PC-3 (cell line): ENCODE measurements at regions not wholly inside any gene's neighbourhood (a gene's known extent, or its start where the extent isn't known, plus 50 kb on each side); places are given as distances from the start of the nearest gene placed in this dataset.

Experiments used
- ATAC-seq: fragments of 200-7000 bp; cut with Tn5 transposase; 2 replicates; pipeline ENCODE4 v1.9.1; 2020; ENCODE audit warnings: mild to moderate bottlenecking, moderate library complexity
- BruUV-seq: library from RNA; stranded (reverse); fragments of 400-500 nt; replicated peaks from 2 replicates; lab custom pipeline; 2021; lab: Mats Ljungman, UMichigan
- CTCF ChIA-PET: fragments of 300-600 bp; sonication (Branson Sonifier 250); formaldehyde crosslinking; loops from one replicate; lab custom pipeline; 2022; ENCODE audit warnings: antibody characterized with exemption; lab: Charles Lee
- POLR2A ChIA-PET: fragments of 300-600 bp; sonication (Branson Sonifier 250); formaldehyde crosslinking; loops from one replicate; lab custom pipeline; 2022; ENCODE audit warnings: antibody characterized with exemption; ENCODE audit not compliant: unreplicated experiment; lab: Charles Lee
- DNase-seq: peaks from one replicate; pipeline ENCODE4 v3.0.0-alpha.2; 2015
- H2AFZ ChIP-seq: fragments of 300-600 bp; sonication (generic); 2 replicates; pipeline ENCODE4 v1.6.0; 2016; ENCODE audit warnings: antibody characterized with exemption, low read length
- H3F3A ChIP-seq: fragments of 300-600 bp; sonication (generic); one replicate; pipeline ENCODE4 v1.6.0; 2017; ENCODE audit warnings: antibody characterized with exemption, low read length, control low read depth, mild to moderate bottlenecking; ENCODE audit not compliant: unreplicated experiment
- H3K27ac ChIP-seq: fragments of 300-600 bp; sonication (generic); 2 replicates; pipeline ENCODE4 v1.5.1; 2016; ENCODE audit warnings: mild to moderate bottlenecking, low read length
- H3K27me3 ChIP-seq: fragments of 300-600 bp; sonication (generic); 2 replicates; pipeline ENCODE4 v1.6.1; 2016; ENCODE audit warnings: low read length, mixed read lengths
- H3K36me3 ChIP-seq: fragments of 300-600 bp; sonication (generic); 2 replicates; pipeline ENCODE4 v1.6.1; 2016; ENCODE audit warnings: low read depth, mixed run types, low read length, mixed read lengths
- H3K4me1 ChIP-seq: fragments of 300-600 bp; sonication (generic); 2 replicates; pipeline ENCODE4 v1.5.1; 2016; ENCODE audit warnings: low read length; ENCODE audit not compliant: insufficient read depth
- H3K4me2 ChIP-seq: fragments of 300-600 bp; sonication (generic); 2 replicates; pipeline ENCODE4 v1.6.0; 2016; ENCODE audit warnings: low read length
- H3K4me3 ChIP-seq: fragments of 300-600 bp; sonication (generic); 2 replicates; pipeline ENCODE4 v1.5.1; 2016; ENCODE audit warnings: mild to moderate bottlenecking, low read length, mixed read lengths
- H3K79me2 ChIP-seq: fragments of 300-600 bp; sonication (generic); 2 replicates; pipeline ENCODE4 v1.6.1; 2017; ENCODE audit warnings: low read length, mixed read lengths
- H3K9ac ChIP-seq: fragments of 300-600 bp; sonication (generic); 2 replicates; pipeline ENCODE4 v1.6.0; 2016; ENCODE audit warnings: mild to moderate bottlenecking, low read length
- H3K9me2 ChIP-seq: fragments of 300-600 bp; sonication (generic); replicated peaks from 2 replicates; pipeline ENCODE4 v1.6.1; 2016; ENCODE audit warnings: mixed run types, low read length, mixed read lengths
- H3K9me3 ChIP-seq: fragments of 300-600 bp; sonication (generic); 2 replicates; pipeline ENCODE4 v1.6.1; 2016; ENCODE audit warnings: low read length, mixed read lengths
- H4K20me1 ChIP-seq: fragments of 300-600 bp; sonication (generic); 2 replicates; pipeline ENCODE4 v1.6.1; 2016; ENCODE audit warnings: low read length, mixed read lengths
- CTCF ChIP-seq: fragments of 300-600 bp; sonication (generic); conservative IDR thresholded peaks from 2 replicates; pipeline ENCODE4 v1.5.1; 2017; ENCODE audit warnings: antibody characterized with exemption, low read depth, mild to moderate bottlenecking, low read length
- EZH2 ChIP-seq: fragments of 300-600 bp; sonication (generic); IDR thresholded peaks from one replicate; pipeline ENCODE4 v1.6.1; 2017; ENCODE audit warnings: antibody characterized with exemption, mild to moderate bottlenecking, low read length; ENCODE audit not compliant: unreplicated experiment
- EZH2phosphoT487 ChIP-seq: fragments of 300-600 bp; sonication (generic); IDR thresholded peaks from 2 replicates; pipeline ENCODE4 v1.6.1; 2018; ENCODE audit warnings: mild to moderate bottlenecking, antibody characterized with exemption, low read length, borderline replicate concordance
- intact Hi-C: fragments of 100-400 bp; cut with micrococcal nuclease; formaldehyde crosslinking; loops from 2 replicates; pipeline ENCODE4 v1.9.0; 2023

- POLR2A ChIA-PET = no interaction called here
- no peak overlapping the region for H3K4me2 ChIP-seq
- no peak overlapping the region for H3K27ac ChIP-seq
- no peak overlapping the region for H2AFZ ChIP-seq
- ATAC-seq = no peak
- H3K9me2 ChIP-seq = no peaks in the 10 kb centered on the region
- intact Hi-C loops = no loop called here
- H3K27me3 ChIP-seq = peaks cover 21% of the 10 kb centered on the region; the same call in 1 of the 2 replicates
- no peaks in the 10 kb centered on the region for H3K36me3 ChIP-seq
- no peaks in the 10 kb centered on the region for H3K9me3 ChIP-seq
- H3K4me1 ChIP-seq = no peaks in the 10 kb centered on the region
- H4K20me1 ChIP-seq = no peaks in the 10 kb centered on the region
- no peak overlapping the region for H3K9ac ChIP-seq
- no peaks in the 10 kb centered on the region for H3F3A ChIP-seq
- BruUV-seq = no TSS peak
- H3K79me2 ChIP-seq = no peaks in the 10 kb centered on the region
- no peak overlapping the region for H3K4me3 ChIP-seq
- no peak for DNase-seq
- TF ChIP-seq EZH2 (no peak), EZH2phosphoT487 (no peak), CTCF (no peak)
- CTCF ChIA-PET = no interaction called here
These were observed 120.6 kb upstream of the HDAC4 start for GRCh38 chr2:239521518-239521815.

- Histone ChIP-seq H3K9me3 (no peaks in the 10 kb centered on the region), H3K36me3 (no peaks in the 10 kb centered on the region), H2AFZ (no peak overlapping the region), H3K4me1 (no peaks in the 10 kb centered on the region), H3K9me2 (no peaks in the 10 kb centered on the region), H3F3A (no peaks in the 10 kb centered on the region), H3K27ac (no peak overlapping the region), H3K4me2 (no peak overlapping the region), H3K9ac (no peak overlapping the region), H3K79me2 (no peaks in the 10 kb centered on the region), H3K4me3 (no peak overlapping the region), H4K20me1 (no peaks in the 10 kb centered on the region), H3K27me3 (peaks cover 16% of the 10 kb centered on the region; the same call in 1 of the 2 replicates)
- no TSS peak for BruUV-seq
- no peak for TF ChIP-seq EZH2
- no peak for TF ChIP-seq CTCF
- TF ChIP-seq EZH2phosphoT487 = no peak
- intact Hi-C loops = no loop called here
- POLR2A ChIA-PET = no interaction called here
- CTCF ChIA-PET = no interaction called here
- no peak for DNase-seq
- ATAC-seq = no peak
These were observed 120.1 kb upstream of the HDAC4 start for GRCh38 chr2:239520811-239521517.

GRCh38 chr2:239519921-239520585 lies 119.2 kb upstream of the HDAC4 start:
- Histone ChIP-seq H3K4me1 (no peaks in the 10 kb centered on the region), H3K9ac (no peak overlapping the region), H3K36me3 (no peaks in the 10 kb centered on the region), H3K9me3 (no peaks in the 10 kb centered on the region), H3F3A (no peaks in the 10 kb centered on the region), H3K27ac (no peak overlapping the region), H3K79me2 (no peaks in the 10 kb centered on the region), H3K4me3 (no peak overlapping the region), H3K27me3 (peaks cover 17% of the 10 kb centered on the region), H3K4me2 (no peak overlapping the region), H3K9me2 (no peaks in the 10 kb centered on the region), H2AFZ (no peak overlapping the region), H4K20me1 (no peaks in the 10 kb centered on the region)
- no peak for DNase-seq
- intact Hi-C loops = no loop called here
- ChIA-PET CTCF (no interaction called here), POLR2A (no interaction called here)
- TF ChIP-seq EZH2phosphoT487 (no peak), EZH2 (no peak), CTCF (no peak)
- BruUV-seq = no TSS peak
- no peak for ATAC-seq
